Epithelial cell of esophagus (primary cell): ENCODE measurements at regions not wholly inside any gene's neighbourhood (a gene's known extent, or its start where the extent isn't known, plus 50 kb on each side); places are given as distances from the start of the nearest gene placed in this dataset.

ENCODE experiments used
- DNase-seq: peaks from one replicate; pipeline ENCODE4 v3.0.0; 2010; ENCODE audit warnings: low read depth
- H3K4me3 ChIP-seq: 2 replicates; pipeline ENCODE4 v1.5.1; 2011; ENCODE audit warnings: mild to moderate bottlenecking, low read length, control low read depth
- CTCF ChIP-seq: IDR thresholded peaks from 2 replicates; pipeline ENCODE4 v1.5.1; 2011; ENCODE audit warnings: low read depth, mild to moderate bottlenecking, low read length, control low read depth, inconsistent platforms; ENCODE audit not compliant: insufficient read depth; ENCODE audit errors: missing control alignments

- H3K4me3 ChIP-seq = no peak overlapping the region
- no peak for TF ChIP-seq CTCF
- DNase-seq = peak; percentile 13
Observed at GRCh38 chr7:12094365-12094921, 116.7 kb upstream of the TMEM106B start.

- no peak for DNase-seq
- TF ChIP-seq CTCF = no peak
- no peak overlapping the region for H3K4me3 ChIP-seq
Observed at GRCh38 chr7:12102126-12102525, 109.0 kb upstream of the TMEM106B start.

DNA sequence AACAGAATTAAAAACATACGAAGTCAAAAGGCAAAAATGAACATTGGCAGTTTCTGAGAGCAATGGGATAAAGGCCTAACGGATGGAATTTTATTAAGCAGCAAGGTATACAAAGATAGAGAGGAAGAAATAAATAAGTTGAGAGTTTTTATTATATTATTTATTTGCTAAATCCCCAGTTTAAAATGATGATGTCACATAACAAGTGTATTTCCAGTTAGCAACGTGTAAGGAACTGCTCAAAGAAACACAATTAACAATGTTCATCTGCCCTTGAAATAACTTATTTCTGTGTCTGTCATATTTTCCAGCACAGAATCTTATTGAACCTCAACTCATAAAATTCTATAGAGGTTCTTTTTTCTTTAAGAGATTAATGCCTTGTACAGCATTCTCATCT lies 108.6 kb upstream of the TMEM106B start:
- no peak for DNase-seq
- no peak overlapping the region for H3K4me3 ChIP-seq
- TF ChIP-seq CTCF = no peak

DNA sequence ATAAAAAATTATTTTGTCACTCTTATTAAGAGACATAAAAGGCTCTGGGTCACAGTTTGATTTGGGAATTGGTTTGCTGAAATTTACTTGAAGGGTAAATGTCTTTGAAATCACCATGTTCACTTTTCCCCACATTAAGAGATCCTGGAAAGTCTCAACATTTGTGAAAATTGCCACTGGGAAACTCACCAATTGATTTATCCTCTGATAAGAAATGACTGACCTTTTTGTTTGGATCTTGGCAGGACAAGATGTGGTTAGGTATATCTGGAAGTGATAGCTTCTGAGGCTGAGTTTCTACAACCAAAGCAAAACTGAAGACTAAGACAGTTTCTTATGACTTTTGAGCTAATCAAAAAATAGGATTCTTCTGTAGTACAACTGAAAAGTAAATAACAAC lies 107.1 kb upstream of the TMEM106B start:
- no peak overlapping the region for H3K4me3 ChIP-seq
- no peak for TF ChIP-seq CTCF
- no peak for DNase-seq

- H3K4me3 ChIP-seq = no peak overlapping the region
- no peak for DNase-seq
- TF ChIP-seq CTCF = no peak
Observed at GRCh38 chr7:12107381-12107780, 103.7 kb upstream of the TMEM106B start.

- H3K4me3 ChIP-seq = no peak overlapping the region
- no peak for DNase-seq
- no peak for TF ChIP-seq CTCF
Observed at GRCh38 chr7:12107841-12108254, 103.2 kb upstream of the TMEM106B start.

GRCh38 chr7:12110425-12110824 lies 100.7 kb upstream of the TMEM106B start:
- TF ChIP-seq CTCF = no peak
- H3K4me3 ChIP-seq = no peak overlapping the region
- DNase-seq = no peak
